ENCODE measurements at regions not wholly inside any gene's neighbourhood (a gene's known extent, or its start where the extent isn't known, plus 50 kb on each side); places are given as distances from the start of the nearest gene placed in this dataset.

DNA sequence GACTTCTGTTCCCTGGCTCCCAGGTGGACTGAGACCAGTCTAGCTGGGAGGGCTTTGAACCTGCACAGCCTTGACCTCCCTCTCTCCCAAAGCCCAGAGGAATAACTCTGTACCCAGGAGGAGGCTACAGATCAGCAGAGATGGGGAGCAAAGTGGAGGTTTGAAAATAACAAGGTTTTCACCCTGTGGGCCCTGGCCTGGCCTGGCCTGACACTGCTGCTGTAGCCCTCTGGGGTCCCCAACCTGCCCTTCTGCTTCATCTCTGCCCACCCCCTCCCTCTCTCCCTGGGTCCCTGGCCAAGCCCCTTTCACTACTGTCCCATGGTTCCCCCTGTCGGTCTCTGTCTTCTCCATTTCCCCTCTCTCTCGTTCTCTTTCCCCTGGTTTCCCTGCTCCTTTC lies 225.2 kb downstream of the BUD13 start:
- H3K9me3 ChIP-seq (ENCODE audit: control insufficient read depth, insufficient read depth, low read depth, low read length) = no peaks in the 10 kb centered on the region
- H3K9ac ChIP-seq (ENCODE audit: insufficient read depth, low read length) = no peak overlapping the region
- no peak for DNase-seq (ENCODE audit: low read depth in 2 of 2)
- no peak overlapping the region for H3K4me2 ChIP-seq (ENCODE audit: extremely low read depth, insufficient read depth, low read length)
- H3K4me1 ChIP-seq (ENCODE audit: control insufficient read depth, extremely low read depth, insufficient read depth, low read length) = no peaks in the 10 kb centered on the region
- H3K79me2 ChIP-seq (ENCODE audit: control insufficient read depth, insufficient read depth, low read length) = no peaks in the 10 kb centered on the region
- H3K27ac ChIP-seq (ENCODE audit: insufficient read depth, low read length) = no peak overlapping the region
- no peaks in the 10 kb centered on the region for H3K36me3 ChIP-seq (ENCODE audit: control insufficient read depth, insufficient read depth, low read length)
- no peaks in the 10 kb centered on the region for H3K27me3 ChIP-seq (ENCODE audit: control insufficient read depth, insufficient read depth, low read length)
- TF ChIP-seq EZH2 (IDR thresholded peaks at IDR 0.05; ENCODE audit: low read length, missing control alignments) = no peak
- TF ChIP-seq CTCF (conservative IDR thresholded peaks at IDR 0.05 in 1 of 2, IDR thresholded peaks at IDR 0.05 in 1 of 2; ENCODE audit: low read depth in 1 of 2, low read length in 2 of 2) = no peak
- no peak overlapping the region for H2AFZ ChIP-seq (ENCODE audit: low read length)
- no peak overlapping the region for H3K4me3 ChIP-seq (replicated peaks in 1 of 4; ENCODE audit: control extremely low read depth in 1 of 4, insufficient read depth in 1 of 4, low read depth in 3 of 4, low read length in 4 of 4)
- H4K20me1 ChIP-seq (ENCODE audit: control insufficient read depth, extremely low read depth, insufficient read depth, low read length) = no peaks in the 10 kb centered on the region

DNA sequence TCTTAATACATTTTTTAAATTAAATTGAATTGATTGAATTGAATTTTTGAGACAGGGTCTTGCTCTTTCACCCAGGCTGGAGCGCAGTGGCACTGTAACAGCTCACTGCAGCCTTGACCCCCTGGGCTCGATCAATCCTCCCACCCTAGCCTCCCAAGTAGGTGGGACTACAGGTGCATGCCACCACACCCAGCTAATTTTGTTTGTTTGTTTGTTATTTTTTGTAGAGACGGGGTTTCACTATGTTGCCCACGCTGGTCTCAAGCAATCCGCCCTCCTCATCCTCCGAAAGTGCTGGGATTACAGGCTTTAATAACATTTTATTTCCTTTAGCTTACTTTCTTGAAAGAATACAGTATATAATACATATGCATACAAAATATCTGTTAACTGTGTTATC lies 226.9 kb downstream of the BUD13 start:
- Histone ChIP-seq H3K27me3 (ENCODE audit: control insufficient read depth, insufficient read depth, low read length) (no peaks in the 10 kb centered on the region), H3K9me3 (ENCODE audit: control insufficient read depth, insufficient read depth, low read depth, low read length) (no peaks in the 10 kb centered on the region), H3K4me3 (replicated peaks in 1 of 4; ENCODE audit: control extremely low read depth in 1 of 4, insufficient read depth in 1 of 4, low read depth in 3 of 4, low read length in 4 of 4) (no peak overlapping the region), H3K9ac (ENCODE audit: insufficient read depth, low read length) (no peak overlapping the region), H2AFZ (ENCODE audit: low read length) (no peak overlapping the region), H3K36me3 (ENCODE audit: control insufficient read depth, insufficient read depth, low read length) (no peaks in the 10 kb centered on the region), H4K20me1 (ENCODE audit: control insufficient read depth, extremely low read depth, insufficient read depth, low read length) (no peaks in the 10 kb centered on the region), H3K79me2 (ENCODE audit: control insufficient read depth, insufficient read depth, low read length) (no peaks in the 10 kb centered on the region), H3K4me1 (ENCODE audit: control insufficient read depth, extremely low read depth, insufficient read depth, low read length) (no peaks in the 10 kb centered on the region), H3K27ac (ENCODE audit: insufficient read depth, low read length) (no peak overlapping the region), H3K4me2 (ENCODE audit: extremely low read depth, insufficient read depth, low read length) (no peak overlapping the region)
- TF ChIP-seq EZH2 (IDR thresholded peaks at IDR 0.05; ENCODE audit: low read length, missing control alignments) (no peak), CTCF (conservative IDR thresholded peaks at IDR 0.05 in 1 of 2, IDR thresholded peaks at IDR 0.05 in 1 of 2; ENCODE audit: low read depth in 1 of 2, low read length in 2 of 2) (no peak)
- no peak for DNase-seq (ENCODE audit: low read depth in 2 of 2)

GRCh38 chr11:116544721-116545120 lies 228.1 kb downstream of the BUD13 start:
- Histone ChIP-seq H3K9me3 (ENCODE audit: control insufficient read depth, insufficient read depth, low read depth, low read length) (no peaks in the 10 kb centered on the region), H4K20me1 (ENCODE audit: control insufficient read depth, extremely low read depth, insufficient read depth, low read length) (no peaks in the 10 kb centered on the region), H3K4me3 (replicated peaks in 1 of 4; ENCODE audit: control extremely low read depth in 1 of 4, insufficient read depth in 1 of 4, low read depth in 3 of 4, low read length in 4 of 4) (no peak overlapping the region), H3K36me3 (ENCODE audit: control insufficient read depth, insufficient read depth, low read length) (no peaks in the 10 kb centered on the region), H3K27ac (ENCODE audit: insufficient read depth, low read length) (no peak overlapping the region), H3K27me3 (ENCODE audit: control insufficient read depth, insufficient read depth, low read length) (no peaks in the 10 kb centered on the region), H3K9ac (ENCODE audit: insufficient read depth, low read length) (no peak overlapping the region), H3K4me1 (ENCODE audit: control insufficient read depth, extremely low read depth, insufficient read depth, low read length) (no peaks in the 10 kb centered on the region), H2AFZ (ENCODE audit: low read length) (no peak overlapping the region), H3K79me2 (ENCODE audit: control insufficient read depth, insufficient read depth, low read length) (no peaks in the 10 kb centered on the region), H3K4me2 (ENCODE audit: extremely low read depth, insufficient read depth, low read length) (no peak overlapping the region)
- TF ChIP-seq EZH2 (IDR thresholded peaks at IDR 0.05; ENCODE audit: low read length, missing control alignments) = no peak
- TF ChIP-seq CTCF (conservative IDR thresholded peaks at IDR 0.05 in 1 of 2, IDR thresholded peaks at IDR 0.05 in 1 of 2; ENCODE audit: low read depth in 1 of 2, low read length in 2 of 2) = no peak
- no peak for DNase-seq (ENCODE audit: low read depth in 2 of 2)
